Stimulated activated CD8-positive, alpha-beta memory T cell treated with anti-CD3 and anti-CD28 coated beads, Interleukin-4, amount 100 ng/mL, for 48 hours (primary cell): ENCODE measurements at regions not wholly inside any gene's neighbourhood (a gene's known extent, or its start where the extent isn't known, plus 50 kb on each side); places are given as distances from the start of the nearest gene placed in this dataset.
"Not testable (repeated sequence)": the region's sequence is repeated elsewhere in the genome, so short reads cannot be mapped to it uniquely, and the experiment has no call there.

Source experiments
- DNase-seq: peaks from one replicate; pipeline ENCODE4 v3.0.0-alpha.2; 2020

DNA sequence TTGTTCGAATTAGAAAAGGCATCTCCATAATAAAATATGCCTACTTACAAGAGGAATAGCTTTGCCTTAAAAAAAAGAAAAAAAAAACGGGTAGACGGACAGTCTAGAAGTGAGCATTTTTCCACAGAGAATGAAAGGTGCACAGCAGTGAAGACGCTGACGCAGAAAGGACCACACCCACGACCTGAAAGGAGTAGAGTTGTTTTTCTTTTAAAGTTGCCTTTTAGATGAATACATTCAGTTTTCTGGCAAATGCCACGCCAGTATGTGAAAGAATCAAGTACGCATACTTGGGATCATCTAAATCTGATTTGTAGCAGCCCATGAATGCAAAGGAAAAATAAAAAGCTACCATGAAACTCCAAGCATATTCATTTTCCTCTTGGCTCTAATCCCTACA, 809.2 kb upstream of the SOX11 start:
- DNase-seq, result no peak

DNA sequence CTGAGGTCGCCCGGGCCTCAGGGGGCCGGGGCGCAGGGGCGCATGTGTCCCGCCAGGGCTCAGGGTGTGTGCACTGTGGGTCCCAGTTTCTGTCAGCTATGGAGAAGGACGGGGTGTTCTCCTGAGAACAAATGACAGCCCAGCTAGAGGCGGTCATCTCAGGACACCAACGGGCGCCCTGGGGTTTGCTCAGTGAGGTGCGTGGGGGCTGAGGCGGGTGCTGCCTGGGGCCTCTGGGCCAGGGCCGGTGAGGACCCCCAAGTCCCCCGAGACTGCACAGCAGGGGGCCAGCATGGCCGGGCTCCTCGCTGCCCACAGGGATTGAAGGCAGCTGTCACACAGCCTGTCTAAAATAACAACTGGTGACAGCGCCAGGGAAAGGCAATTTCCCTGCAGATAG, 808.8 kb upstream of the SOX11 start:
- DNase-seq, result no peak

DNA sequence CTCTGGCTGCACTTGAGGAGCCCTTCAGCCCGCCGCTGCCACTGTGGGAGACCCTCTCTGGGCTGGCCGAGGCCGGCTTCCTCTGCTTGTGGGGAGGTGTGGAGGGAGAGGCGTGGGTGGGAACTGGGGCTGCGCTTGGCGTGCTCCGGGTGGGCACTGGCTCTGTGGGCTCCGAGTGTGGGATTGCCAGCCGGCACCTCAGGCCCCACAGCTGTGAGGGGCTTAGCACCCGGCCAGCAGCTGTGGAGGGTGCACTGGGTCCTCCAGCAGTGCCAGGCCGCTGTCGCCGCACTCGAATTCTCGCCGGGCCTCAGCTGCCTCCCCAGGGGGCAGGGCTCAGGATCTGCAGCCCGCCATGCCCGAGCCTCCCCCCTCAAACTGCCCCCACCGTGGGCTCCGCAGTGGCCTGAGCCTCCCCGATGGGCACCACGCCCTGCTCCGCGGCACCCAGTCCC, 808.0 kb upstream of the SOX11 start:
- DNase-seq, result no peak

- DNase-seq, result no peak
Observed at GRCh38 chr2:4891394-4891793, 800.8 kb upstream of the SOX11 start.

DNA sequence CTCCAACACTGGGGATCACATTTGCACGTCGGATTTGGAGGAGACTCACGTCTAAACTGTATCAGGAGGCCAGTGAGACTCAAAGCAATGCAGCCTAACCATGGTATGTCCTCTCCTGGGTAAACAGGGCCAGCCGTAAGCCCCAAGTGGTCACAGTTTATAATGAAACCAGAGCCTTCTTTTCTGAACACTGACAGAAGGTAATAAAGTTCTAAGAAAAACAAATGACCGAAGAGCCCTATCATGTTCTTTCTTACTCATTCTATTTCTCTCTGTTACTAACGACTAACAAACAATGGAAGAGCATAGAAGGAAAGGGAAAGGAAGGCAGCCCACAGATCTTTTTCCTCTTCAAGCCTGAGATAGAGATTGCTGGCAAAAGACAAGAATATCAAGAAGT, 796.8 kb upstream of the SOX11 start:
- DNase-seq, result no peak

DNA sequence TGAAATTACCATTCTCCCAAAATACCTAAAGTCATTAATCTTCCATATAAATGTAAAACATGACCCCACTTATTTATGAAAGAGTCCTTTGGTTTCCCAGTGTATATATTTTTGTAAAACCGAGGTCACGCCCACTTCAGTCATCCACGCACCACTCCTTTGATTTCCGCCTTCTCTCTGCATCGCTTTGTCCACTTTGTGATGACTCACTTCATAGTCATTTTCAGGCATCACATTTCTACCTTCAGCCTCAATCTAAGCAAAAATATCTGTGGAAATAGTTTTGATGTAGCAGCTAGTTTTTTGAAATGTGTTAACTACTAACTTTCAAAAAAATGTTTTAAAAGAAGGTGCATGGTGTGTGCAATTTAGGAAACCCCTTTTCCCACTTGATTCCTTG, 793.5 kb upstream of the SOX11 start:
- DNase-seq, result no peak

GRCh38 chr2:4900242-4900641, 791.9 kb upstream of the SOX11 start:
- no peak for DNase-seq

DNA sequence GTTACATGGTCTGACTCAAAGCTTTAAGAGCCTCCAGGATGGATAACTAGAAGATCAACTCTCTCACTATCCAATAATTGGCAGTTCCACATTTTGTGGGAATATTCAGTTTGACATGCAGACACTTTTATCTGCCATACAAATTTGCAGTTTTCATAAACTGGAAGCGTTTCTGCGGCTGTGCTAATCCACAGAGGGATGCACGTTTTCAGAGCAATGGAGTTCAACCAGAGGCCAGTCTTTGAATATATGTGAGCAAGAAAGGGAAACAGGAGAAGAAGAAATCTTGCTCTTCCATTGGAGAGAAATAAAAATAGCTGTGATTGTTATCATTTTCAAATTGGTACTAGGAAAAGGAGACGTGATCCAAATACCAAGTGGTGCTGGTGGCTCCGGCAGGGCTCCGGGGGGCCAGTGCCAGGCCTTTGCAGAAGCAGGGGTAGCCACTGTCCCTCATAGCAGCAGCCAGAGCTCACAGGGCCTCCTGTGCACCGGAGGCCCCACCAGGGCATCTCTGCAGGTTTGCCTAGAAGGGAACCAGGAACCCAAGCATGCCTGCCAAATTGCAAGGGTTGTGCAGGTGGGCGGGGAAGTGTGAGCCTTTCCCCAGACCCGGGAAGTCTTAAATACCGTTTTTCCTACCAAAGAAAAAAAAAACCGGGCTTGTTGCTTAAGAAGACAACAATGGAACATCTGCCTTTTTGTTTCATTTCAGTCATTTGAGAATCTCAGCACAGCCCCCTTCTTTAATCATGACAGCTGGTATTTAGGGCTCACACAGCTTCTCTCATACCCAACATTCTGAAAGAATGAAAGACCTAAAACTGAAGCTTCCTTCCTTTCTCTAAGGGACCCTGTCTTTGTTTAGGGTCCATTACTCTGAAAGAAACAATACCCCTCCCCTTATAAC, 791.1 kb upstream of the SOX11 start:
- no peak for DNase-seq

DNA sequence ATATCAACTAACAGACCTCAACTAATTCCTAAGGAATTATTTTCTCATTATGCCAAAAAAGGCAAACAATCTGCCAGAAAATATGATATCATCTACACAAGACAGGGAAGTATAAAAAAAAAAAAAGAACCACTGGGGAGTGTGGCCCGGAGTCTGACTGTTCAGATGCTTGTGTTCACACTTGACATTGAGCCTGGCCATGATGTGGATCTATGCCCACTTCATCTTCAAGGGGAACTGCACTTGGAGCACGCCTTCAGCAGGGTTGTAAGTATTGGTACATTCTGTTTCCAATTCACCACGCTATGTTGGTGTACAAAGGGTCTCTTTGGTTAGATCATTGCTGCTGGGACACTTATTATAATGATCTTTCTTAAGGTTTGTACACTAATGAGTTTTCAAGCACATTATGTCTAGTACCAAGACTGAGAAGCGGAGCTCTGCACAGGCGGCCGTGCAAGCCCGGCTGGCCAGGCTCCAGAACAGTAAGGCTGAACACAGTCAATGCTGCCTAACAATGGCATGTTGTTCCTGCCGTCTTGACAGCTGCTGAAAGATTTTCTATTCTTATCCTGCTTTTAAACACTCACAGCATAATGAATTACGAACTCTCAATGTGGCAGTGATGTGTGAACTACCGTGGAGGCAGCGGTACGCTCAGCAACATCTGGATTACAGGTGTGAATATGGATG, 788.4 kb upstream of the SOX11 start:
- DNase-seq, result no peak

- DNase-seq, result no peak
Observed at GRCh38 chr2:4908461-4908860, 783.7 kb upstream of the SOX11 start.

DNA sequence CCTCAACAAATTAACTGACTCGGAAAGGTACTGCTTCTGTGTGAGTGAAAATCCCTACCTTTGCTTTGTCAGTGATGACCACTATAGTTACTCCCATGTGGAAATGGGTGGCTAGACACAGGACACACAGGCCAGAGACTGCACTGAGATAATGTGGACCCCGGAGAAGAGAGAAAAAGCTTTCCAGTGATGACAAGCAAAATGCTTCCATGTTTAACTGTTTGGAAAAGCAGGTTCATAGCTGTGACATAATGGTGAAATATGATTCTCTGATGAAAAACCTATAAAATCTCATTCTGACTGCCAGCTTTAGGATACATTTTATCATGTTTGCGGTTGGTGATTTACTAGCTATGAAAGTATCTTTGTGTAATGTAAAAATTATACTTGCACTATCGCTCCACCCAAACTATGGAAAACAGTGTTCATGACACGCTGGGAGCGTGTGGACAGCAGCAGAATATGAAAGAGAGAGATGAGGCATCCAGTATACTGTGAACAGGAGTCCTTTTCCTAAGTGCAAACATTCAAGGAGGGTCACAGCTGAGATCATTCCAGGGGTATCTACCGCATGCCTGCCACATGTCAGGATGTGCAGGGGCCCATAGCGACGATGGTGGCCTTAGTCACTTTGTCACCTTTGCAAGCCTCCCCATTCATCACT, 782.7 kb upstream of the SOX11 start:
- no peak for DNase-seq

DNA sequence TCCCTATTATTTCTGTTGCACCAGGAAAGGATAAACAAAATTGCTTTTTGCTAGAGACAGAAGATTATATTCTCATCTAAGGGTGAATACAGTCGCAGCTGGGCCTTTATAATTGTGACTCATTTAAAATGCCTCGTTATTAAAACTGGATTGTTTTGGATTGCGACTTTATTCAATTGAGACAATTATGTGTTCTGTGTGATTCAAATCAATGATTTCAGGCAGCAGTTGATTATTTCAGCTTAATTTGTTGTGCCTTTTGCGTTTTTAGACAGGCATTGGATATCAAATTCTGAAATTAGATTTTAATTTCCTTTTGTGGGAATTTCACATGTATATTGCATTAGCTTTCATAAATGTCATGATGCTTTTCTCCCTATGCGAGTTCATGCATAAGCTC, 778.1 kb upstream of the SOX11 start:
- DNase-seq, result no peak

DNA sequence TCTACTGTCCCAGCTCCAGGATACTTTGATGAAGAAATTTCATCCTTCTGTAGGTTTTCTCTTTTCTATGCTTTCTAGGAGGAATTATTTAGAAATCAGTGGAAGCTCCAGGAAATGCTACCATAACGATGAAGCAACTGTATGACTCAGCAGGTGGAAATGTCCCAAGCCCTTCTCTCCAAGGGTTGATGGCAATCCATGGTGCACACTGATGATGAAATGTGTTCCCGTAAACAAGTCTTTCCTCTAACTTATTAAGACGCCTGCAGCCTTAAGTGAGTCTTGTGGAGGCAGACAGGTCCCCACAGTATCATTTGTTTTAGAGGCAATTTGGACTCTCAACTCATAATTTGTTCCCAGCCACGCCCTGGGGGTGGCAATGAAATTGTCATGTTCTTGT, 777.6 kb upstream of the SOX11 start:
- DNase-seq, result no peak

DNA sequence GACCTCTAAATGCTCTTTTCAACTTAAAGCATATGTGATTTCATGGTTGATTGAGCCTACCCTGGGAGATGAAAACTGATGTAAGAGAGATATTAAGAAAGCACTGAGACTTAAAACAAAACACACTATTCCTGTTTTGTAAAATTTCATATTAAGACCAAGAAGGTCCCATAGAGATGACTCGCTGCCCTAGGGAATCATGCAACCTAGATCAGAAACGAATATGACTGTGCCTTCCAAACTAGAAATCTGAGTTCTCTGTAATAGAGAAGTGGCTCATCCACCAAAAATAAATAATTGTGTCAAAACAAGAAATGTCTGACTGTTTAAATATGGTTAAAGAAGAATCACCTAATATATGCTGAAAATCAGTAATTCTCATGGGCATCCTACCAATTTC, 776.8 kb upstream of the SOX11 start:
- DNase-seq, result no peak

DNA sequence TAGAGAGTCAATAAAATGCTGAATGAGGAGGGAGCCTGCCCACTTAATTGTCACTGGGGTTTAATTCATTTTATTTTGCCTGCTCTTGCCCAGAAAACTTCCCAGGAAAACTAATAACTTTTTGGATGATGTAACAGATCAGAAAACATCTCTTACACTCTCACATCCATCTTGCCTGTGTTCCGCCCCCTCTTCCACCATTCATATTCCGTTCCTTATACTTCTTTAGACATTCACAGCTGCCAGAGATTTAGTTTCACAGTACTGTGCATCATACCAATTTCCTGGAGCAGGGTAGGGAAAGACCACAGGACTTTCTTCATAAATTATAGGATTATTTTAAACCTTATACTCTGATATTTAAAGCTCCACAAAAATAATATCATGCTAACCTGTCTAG, 776.1 kb upstream of the SOX11 start:
- no peak for DNase-seq

- DNase-seq, result no peak
Observed at GRCh38 chr2:4930704-4931103, 761.5 kb upstream of the SOX11 start.

- DNase-seq, result no peak
Observed at GRCh38 chr2:4931721-4932365, 760.3 kb upstream of the SOX11 start.

DNA sequence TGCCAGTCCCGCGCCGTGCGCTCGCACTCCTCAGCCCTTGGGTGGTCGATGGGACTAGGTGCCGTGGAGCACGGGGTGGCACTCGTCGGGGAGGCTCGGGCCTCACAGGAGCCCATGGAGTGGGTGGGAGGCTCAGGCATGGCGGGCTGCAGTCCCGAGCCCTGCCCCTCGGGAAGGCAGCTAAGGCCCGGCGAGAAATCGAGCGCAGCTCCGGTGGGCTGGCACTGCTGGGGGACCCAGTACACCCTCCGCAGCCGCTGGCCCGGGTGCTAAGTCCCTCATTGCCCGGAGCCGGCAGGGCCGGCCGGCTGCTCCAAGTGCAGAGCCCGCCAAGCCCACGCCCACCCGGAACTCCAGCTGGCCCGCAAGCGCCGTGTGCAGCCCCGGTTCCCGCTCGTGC, 756.9 kb upstream of the SOX11 start:
- DNase-seq, result not testable (repeated sequence)

- no peak for DNase-seq
Observed at GRCh38 chr2:4937550-4937949, 754.6 kb upstream of the SOX11 start.

- no peak for DNase-seq
Observed at GRCh38 chr2:4938206-4938605, 754.0 kb upstream of the SOX11 start.

DNA sequence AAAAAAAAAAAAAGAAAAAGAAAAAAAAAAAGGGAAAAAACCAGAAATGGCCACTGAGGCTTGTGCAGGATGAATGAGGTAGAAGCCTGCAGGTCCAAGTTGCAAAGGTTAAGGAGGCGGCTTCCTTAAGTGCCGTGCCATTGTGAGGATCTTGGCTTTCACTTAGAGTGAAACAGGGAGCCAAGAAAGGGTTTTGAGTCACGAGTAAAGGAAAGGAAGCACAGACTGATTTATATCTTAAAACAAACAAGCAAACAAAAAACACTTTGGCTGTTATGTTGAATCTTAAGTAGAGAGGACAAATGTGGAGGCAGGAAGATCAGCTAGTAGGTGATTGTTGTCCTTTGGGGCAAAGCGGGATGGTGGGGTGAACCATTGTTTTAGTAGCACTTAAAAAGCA, 749.7 kb upstream of the SOX11 start:
- no peak for DNase-seq

DNA sequence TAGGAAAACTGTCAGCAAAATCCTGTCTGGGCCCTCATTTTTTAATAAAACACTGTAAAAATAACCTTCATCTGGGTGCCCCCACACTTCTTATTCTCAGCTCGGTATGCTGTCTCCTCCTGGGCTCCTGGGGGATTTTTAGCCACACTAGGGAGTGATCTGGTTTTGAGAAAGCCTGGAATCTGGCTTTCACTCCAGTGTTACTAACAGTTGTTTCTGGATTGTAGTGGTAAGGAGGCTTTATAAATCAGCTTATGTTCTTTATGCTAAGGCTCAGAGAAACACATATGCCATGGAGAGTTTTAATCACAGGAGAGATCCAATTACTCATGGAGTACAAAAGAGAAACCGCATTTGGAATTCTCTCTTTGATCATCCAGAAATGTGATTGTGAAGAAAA, 744.3 kb upstream of the SOX11 start:
- DNase-seq, result no peak

- no peak for DNase-seq
Observed at GRCh38 chr2:4951368-4951767, 740.8 kb upstream of the SOX11 start.
